H1 (cell line): ENCODE measurements at regions not wholly inside any gene's neighbourhood (a gene's known extent, or its start where the extent isn't known, plus 50 kb on each side); places are given as distances from the start of the nearest gene placed in this dataset.

Experiments used
- CTCF ChIA-PET: fragments of 300-600 bp; sonication (Branson Sonifier 250); formaldehyde crosslinking; loops from one replicate; lab custom pipeline; 2021; ENCODE audit not compliant: partially characterized antibody; lab: Charles Lee
- POLR2A ChIA-PET: fragments of 300-600 bp; sonication (Branson Sonifier 250); formaldehyde crosslinking; loops from one replicate; lab custom pipeline; 2021; ENCODE audit warnings: inconsistent platforms; ENCODE audit not compliant: partially characterized antibody; lab: Charles Lee
- DNase-seq, 2 experiments: peaks; one replicate each; pipeline versions ENCODE4 v3.0.0 to v3.0.0-alpha.2; 2010 to 2022; ENCODE audit warnings: low spot score in 2 of 2, low read depth in 1 of 2, mixed read lengths in 1 of 2
- FAIRE-seq: peaks from 2 replicates; lab custom pipeline; 2011; peaks lifted over from hg19 to GRCh38; lab: Jason Lieb, UNC
- H2AFZ ChIP-seq: 2 replicates; pipeline ENCODE4 v1.8.1; 2012; ENCODE audit warnings: low read length, inconsistent platforms
- H2AK5ac ChIP-seq: 2 replicates; pipeline ENCODE4 v1.6.1; 2013; ENCODE audit warnings: low read depth, low read length
- H2BK120ac ChIP-seq: replicated peaks from 2 replicates; pipeline ENCODE3; 2013; ENCODE audit warnings: low read depth, low read length, inconsistent platforms
- H2BK12ac ChIP-seq: 2 replicates; pipeline ENCODE4 v1.6.1; 2013; ENCODE audit warnings: low read depth, low read length
- H2BK15ac ChIP-seq: 2 replicates; pipeline ENCODE4 v1.6.1; 2013; ENCODE audit warnings: low read length
- H2BK20ac ChIP-seq: 2 replicates; pipeline ENCODE4 v1.6.1; 2013; ENCODE audit warnings: low read length
- H2BK5ac ChIP-seq: 2 replicates; pipeline ENCODE4 v1.6.1; 2013; ENCODE audit warnings: low read depth, low read length
- H3K14ac ChIP-seq: 2 replicates; pipeline ENCODE4 v1.6.1; 2013; ENCODE audit warnings: inconsistent platforms; ENCODE audit not compliant: insufficient read length
- H3K18ac ChIP-seq: 2 replicates; pipeline ENCODE4 v1.6.1; 2013; ENCODE audit warnings: low read length; ENCODE audit errors: extremely low read depth
- H3K23ac ChIP-seq: 2 replicates; pipeline ENCODE4 v1.6.1; 2013; ENCODE audit warnings: inconsistent platforms; ENCODE audit not compliant: insufficient read length
- H3K23me2 ChIP-seq: 2 replicates; pipeline ENCODE4 v1.6.1; 2013; ENCODE audit warnings: low read depth, low read length
- H3K27ac ChIP-seq: 2 replicates; pipeline ENCODE4 v1.6.1; 2011; ENCODE audit warnings: low read depth, low read length, inconsistent platforms
- H3K27me3 ChIP-seq, 4 experiments: replicated peaks in 1 of 4; 1 replicate in 1 of 4; 2 replicates in 3 of 4; pipeline versions ENCODE4 v1.6.1 to v1.8.1; 2011 to 2013; ENCODE audit warnings: low read length in 3 of 4, mild to moderate bottlenecking in 3 of 4, inconsistent platforms in 2 of 4, mixed read lengths in 2 of 4, moderate library complexity in 1 of 4; ENCODE audit not compliant: control insufficient read depth in 3 of 4, insufficient read depth in 3 of 4; ENCODE audit errors: extremely low read depth in 1 of 4
- H3K36me3 ChIP-seq, 4 experiments: 2 replicates each; pipeline versions ENCODE4 v1.6.1 to v1.8.1; 2011 to 2013; ENCODE audit warnings: mild to moderate bottlenecking in 4 of 4, low read length in 3 of 4, moderate library complexity in 2 of 4, control low read depth in 1 of 4, inconsistent platforms in 1 of 4; ENCODE audit not compliant: insufficient read depth in 4 of 4, control insufficient read depth in 2 of 4
- H3K4ac ChIP-seq: replicated peaks from 2 replicates; pipeline ENCODE3; 2013; ENCODE audit warnings: low read length, low read depth, mixed read lengths, inconsistent platforms; ENCODE audit not compliant: insufficient read length
- H3K4me1 ChIP-seq, 4 experiments: replicated peaks in 1 of 4; 1 replicate in 1 of 4; 2 replicates in 3 of 4; pipeline versions ENCODE4 v1.6.1 to v1.8.1; 2011 to 2013; ENCODE audit warnings: low read length in 3 of 4, inconsistent platforms in 2 of 4, mixed read lengths in 1 of 4; ENCODE audit not compliant: insufficient read depth in 4 of 4, control insufficient read depth in 3 of 4
- H3K4me2 ChIP-seq, 2 experiments: 2 replicates each; pipeline versions ENCODE4 v1.6.1 to v1.8.1; 2011 to 2013; ENCODE audit warnings: low read depth in 2 of 2, low read length in 2 of 2, control low read depth in 1 of 2, inconsistent platforms in 1 of 2, mild to moderate bottlenecking in 1 of 2; ENCODE audit not compliant: insufficient read depth in 1 of 2
- H3K4me3 ChIP-seq, 4 experiments: fragments of 200-600, 300-600 bp in 1 of 4; sonication (generic), shearing (Covaris generic), sonication (Bioruptor Twin) in 1 of 4; 2 replicates each; pipeline versions ENCODE4 v1.5.1 to v1.8.1; 2011 to 2016; ENCODE audit warnings: low read length in 4 of 4, low read depth in 3 of 4, control low read depth in 2 of 4, inconsistent platforms in 2 of 4, mild to moderate bottlenecking in 2 of 4, mixed read lengths in 1 of 4, moderate library complexity in 1 of 4; ENCODE audit not compliant: insufficient read depth in 2 of 4; ENCODE audit errors: extremely low read depth in 1 of 4
- H3K56ac ChIP-seq: replicated peaks from 2 replicates; pipeline ENCODE3; 2013; ENCODE audit warnings: low read depth, mild to moderate bottlenecking, mixed read lengths, low read length, inconsistent platforms; ENCODE audit not compliant: insufficient read length
- H3K79me1 ChIP-seq: 2 replicates; pipeline ENCODE4 v1.6.1; 2013; ENCODE audit warnings: low read depth, low read length, control low read depth
- H3K79me2 ChIP-seq, 2 experiments: 2 replicates each; pipeline versions ENCODE4 v1.6.1 to v1.8.1; 2012 to 2013; ENCODE audit warnings: low read length in 2 of 2, mild to moderate bottlenecking in 2 of 2, inconsistent platforms in 1 of 2; ENCODE audit not compliant: insufficient read depth in 2 of 2, control insufficient read depth in 1 of 2
- H3K9ac ChIP-seq, 4 experiments: replicated peaks in 1 of 4; 1 replicate in 1 of 4; 2 replicates in 3 of 4; pipeline versions ENCODE4 v1.6.1 to v1.8.1; 2011 to 2013; ENCODE audit warnings: low read depth in 3 of 4, low read length in 3 of 4, control low read depth in 2 of 4, mild to moderate bottlenecking in 2 of 4, moderate library complexity in 2 of 4, inconsistent platforms in 1 of 4; ENCODE audit errors: extremely low read depth in 1 of 4
- H3K9me3 ChIP-seq, 2 experiments: 2 replicates each; pipeline versions ENCODE4 v1.6.1 to v1.8.1; 2012 to 2013; ENCODE audit warnings: mild to moderate bottlenecking in 2 of 2, moderate library complexity in 2 of 2, control low read depth in 1 of 2, inconsistent platforms in 1 of 2, low read depth in 1 of 2, low read length in 1 of 2, mixed read lengths in 1 of 2; ENCODE audit not compliant: insufficient read depth in 2 of 2
- H4K20me1 ChIP-seq, 2 experiments: replicated peaks in 1 of 2; 2 replicates each; pipeline versions ENCODE3 to v1.8.1; 2011 to 2013; ENCODE audit warnings: inconsistent platforms in 2 of 2, low read length in 2 of 2, mild to moderate bottlenecking in 1 of 2; ENCODE audit not compliant: insufficient read depth in 2 of 2, control insufficient read depth in 1 of 2
- H4K5ac ChIP-seq: 2 replicates; pipeline ENCODE4 v1.6.1; 2013; ENCODE audit warnings: low read length, low read depth, mixed read lengths, inconsistent platforms; ENCODE audit not compliant: insufficient read length
- H4K8ac ChIP-seq: 2 replicates; pipeline ENCODE4 v1.8.0; 2013; ENCODE audit warnings: mild to moderate bottlenecking, moderate library complexity, low read length, inconsistent platforms; ENCODE audit not compliant: insufficient read depth; ENCODE audit errors: extremely low read depth
- H4K91ac ChIP-seq: replicated peaks from 2 replicates; pipeline ENCODE3; 2013; ENCODE audit warnings: low read length, mixed read lengths, inconsistent platforms; ENCODE audit not compliant: insufficient read length
- CEBPB ChIP-seq: IDR thresholded peaks from 2 replicates; pipeline ENCODE4 v1.6.1; 2012; ENCODE audit warnings: low read depth, low read length
- GTF2F1 ChIP-seq: IDR thresholded peaks from 2 replicates; pipeline ENCODE4 v1.6.1; 2012; ENCODE audit warnings: low read depth, low read length, improper control_type of control experiment, borderline replicate concordance
- MAFK ChIP-seq: IDR thresholded peaks from 2 replicates; pipeline ENCODE4 v1.6.1; 2012; ENCODE audit warnings: low read depth, mild to moderate bottlenecking, improper control_type of control experiment, low read length
- NANOG ChIP-seq: IDR thresholded peaks from 2 replicates; pipeline ENCODE4 v1.6.1; 2011; ENCODE audit warnings: low read length, low read depth, mild to moderate bottlenecking, inconsistent platforms; ENCODE audit not compliant: insufficient read depth, poor library complexity, severe bottlenecking
- POLR2A ChIP-seq, 2 experiments: IDR thresholded peaks; 1 replicate in 1 of 2; 2 replicates in 1 of 2; pipeline ENCODE4 v1.6.1; 2011; ENCODE audit warnings: low read depth in 2 of 2, low read length in 2 of 2, mild to moderate bottlenecking in 2 of 2; ENCODE audit errors: control extremely low read depth in 1 of 2
- RXRA ChIP-seq: IDR thresholded peaks from 2 replicates; pipeline ENCODE4 v1.6.1; 2011; ENCODE audit warnings: low read depth, mild to moderate bottlenecking, low read length, moderate library complexity; ENCODE audit not compliant: insufficient read depth
- SIN3A ChIP-seq, 2 experiments: IDR thresholded peaks in 1 of 2; conservative IDR thresholded peaks in 1 of 2; 2 replicates each; pipeline ENCODE4 v1.6.1; 2011 to 2012; ENCODE audit warnings: low read length in 2 of 2, improper control_type of control experiment in 1 of 2, low read depth in 1 of 2, mild to moderate bottlenecking in 1 of 2
- SIRT6 ChIP-seq: IDR thresholded peaks from one replicate; pipeline ENCODE4 v1.7.1; 2012; ENCODE audit warnings: low read length, inconsistent platforms
- SP1 ChIP-seq: IDR thresholded peaks from 2 replicates; pipeline ENCODE4 v1.6.1; 2011; ENCODE audit warnings: low read depth, low read length
- SUZ12 ChIP-seq: fragments of 200-600 bp; sonication (generic); IDR thresholded peaks from 2 replicates; pipeline ENCODE4 v1.6.1; 2012; ENCODE audit warnings: mild to moderate bottlenecking, inconsistent platforms, low read length, moderate library complexity, mixed read lengths
- TEAD4 ChIP-seq: IDR thresholded peaks from 2 replicates; pipeline ENCODE4 v1.6.1; 2012; ENCODE audit warnings: low read depth, low read length, inconsistent platforms, mixed read lengths
- WGBS, 2 experiments: shearing (Covaris generic) in 1 of 2; methylation state at CpG; one replicate each; pipeline versions ENCODE4 v1.1.6 to v1.1.7; 2013 to 2015; ENCODE audit warnings: low lambda C conversion rate in 2 of 2, mixed read lengths in 2 of 2, inconsistent platforms in 1 of 2, low coverage in 1 of 2, missing lambda C conversion rate in 1 of 2; ENCODE audit not compliant: insufficient replicate concordance in 2 of 2, insufficient coverage in 1 of 2, insufficient read length in 1 of 2; ENCODE audit errors: extremely low coverage in 1 of 2, missing lambda C conversion rate in 1 of 2; 5-methylcytosine and 5-hydroxymethylcytosine counted together

DNA sequence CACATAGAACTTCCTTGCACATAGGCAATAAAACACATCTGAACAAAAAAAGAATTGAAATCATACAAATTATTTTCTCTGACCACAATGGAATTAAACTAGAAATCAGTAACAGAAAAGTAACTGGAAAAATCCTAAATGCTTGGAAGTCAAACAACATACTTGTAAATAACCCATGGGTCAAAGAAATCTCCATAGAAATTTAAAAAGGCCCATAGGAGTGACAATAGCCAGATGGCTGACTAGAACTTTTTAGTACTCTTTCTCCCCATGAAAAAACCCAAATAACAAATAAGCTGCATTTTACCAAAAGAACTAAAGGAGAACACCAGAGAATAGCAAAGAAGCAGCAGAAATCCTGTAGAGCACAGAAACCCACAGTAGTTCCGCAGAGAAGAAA, 139.2 kb upstream of the COL3A1 start:
- no peak overlapping the region for H4K91ac ChIP-seq
- no peak for DNase-seq
- no peak overlapping the region for H3K56ac ChIP-seq
- 0% methylated on average over 1 of the region's 1 CpG; no CpG with 5 or more reads in 1 of the 2 experiments for WGBS, 2 experiments
- no peaks in the 10 kb centered on the region for H3K79me1 ChIP-seq
- no peaks in the 10 kb centered on the region for H3K23me2 ChIP-seq
- no peak overlapping the region for H4K5ac ChIP-seq
- H3K4ac ChIP-seq = no peak overlapping the region
- H3K9ac ChIP-seq = no peak overlapping the region
- POLR2A ChIA-PET = no interaction called here
- CTCF ChIA-PET = no interaction called here
- FAIRE-seq = no peak
- H3K4me1 ChIP-seq = no peaks in the 10 kb centered on the region
- peaks cover 5 to 9% of the 10 kb centered on the region in 2 experiments for H3K9me3 ChIP-seq
- H3K27me3 ChIP-seq = no peaks in the 10 kb centered on the region
- H3K4me3 ChIP-seq = no peak overlapping the region
- no peak overlapping the region for H3K14ac ChIP-seq
- no peak overlapping the region for H3K18ac ChIP-seq
- no peak overlapping the region for H2AK5ac ChIP-seq
- no peaks in the 10 kb centered on the region for H3K79me2 ChIP-seq
- no peak overlapping the region for H3K4me2 ChIP-seq
- H2BK15ac ChIP-seq = no peak overlapping the region
- no peaks in the 10 kb centered on the region for H3K36me3 ChIP-seq
- H3K23ac ChIP-seq = no peak overlapping the region
- H2AFZ ChIP-seq = no peak overlapping the region
- H2BK12ac ChIP-seq = no peak overlapping the region
- H2BK20ac ChIP-seq = no peak overlapping the region
- no peak overlapping the region for H2BK5ac ChIP-seq
- no peak overlapping the region for H3K27ac ChIP-seq
- no peak overlapping the region for H2BK120ac ChIP-seq
- no peaks in the 10 kb centered on the region for H4K20me1 ChIP-seq
- H4K8ac ChIP-seq = no peak overlapping the region
- TF ChIP-seq NANOG = no peak
- TF ChIP-seq GTF2F1 = no peak
- TF ChIP-seq RXRA = no peak
- no peak for TF ChIP-seq MAFK
- TF ChIP-seq CEBPB = no peak
- no peak for TF ChIP-seq SUZ12
- TF ChIP-seq SP1 = no peak
- no peak for TF ChIP-seq SIN3A (conservative IDR thresholded peaks at IDR 0.05 in 1 of 2, IDR thresholded peaks at IDR 0.05 in 1 of 2; ENCODE audit: low read depth in 1 of 2, low read length in 2 of 2)
- TF ChIP-seq TEAD4 = no peak
- TF ChIP-seq SIRT6 = no peak
- TF ChIP-seq POLR2A (IDR thresholded peaks at IDR 0.05; ENCODE audit: control extremely low read depth in 1 of 2, low read depth in 2 of 2, low read length in 2 of 2) = no peak
